ENCODE measurements at regions not wholly inside any gene's neighbourhood (a gene's known extent, or its start where the extent isn't known, plus 50 kb on each side); places are given as distances from the start of the nearest gene placed in this dataset.

- H4K20me1 ChIP-seq (ENCODE audit: insufficient read depth, low read length): no peaks in the 10 kb centered on the region
- no peaks in the 10 kb centered on the region for H3K36me3 ChIP-seq (ENCODE audit: insufficient read depth, low read length)
- H3K27ac ChIP-seq (ENCODE audit: low read depth, low read length): no peak overlapping the region
- H3K27me3 ChIP-seq (ENCODE audit: insufficient read depth, low read length): no peaks in the 10 kb centered on the region
- no peak overlapping the region for H3K9ac ChIP-seq (ENCODE audit: low read length)
- no peak overlapping the region for H3K27ac Mint-ChIP-seq (ENCODE audit: unreplicated experiment)
- H3K4me3 ChIP-seq (ENCODE audit: insufficient read depth, low read depth, low read length): no peak overlapping the region
- no peaks in the 10 kb centered on the region for H3K9me3 Mint-ChIP-seq (ENCODE audit: unreplicated experiment)
- TF ChIP-seq EZH2 (IDR thresholded peaks at IDR 0.05; ENCODE audit: insufficient read depth, low read length): no peak
- no peak for TF ChIP-seq CTCF (IDR thresholded peaks at IDR 0.05; ENCODE audit: insufficient read depth, low read depth, low read length)
- no peaks in the 10 kb centered on the region for H3K36me3 Mint-ChIP-seq (ENCODE audit: low read depth, unreplicated experiment)
- H3K79me2 ChIP-seq (ENCODE audit: insufficient read depth, low read length): no peaks in the 10 kb centered on the region
- H3K4me2 ChIP-seq (ENCODE audit: low read length): no peak overlapping the region
- no peaks in the 10 kb centered on the region for H3K27me3 Mint-ChIP-seq (ENCODE audit: low read depth, unreplicated experiment)
- DNase-seq (ENCODE audit: low read depth) (no peak), FAIRE-seq (no peak)
- no peaks in the 10 kb centered on the region for H3K9me3 ChIP-seq (ENCODE audit: insufficient read depth, low read depth, low read length)
- H2AFZ ChIP-seq (ENCODE audit: low read depth, low read length): no peak overlapping the region
- H3K4me1 Mint-ChIP-seq (ENCODE audit: low read depth, unreplicated experiment): peaks cover 27% of the 10 kb centered on the region
- H3K4me3 Mint-ChIP-seq (ENCODE audit: unreplicated experiment): no peak overlapping the region
- H3K4me1 ChIP-seq (ENCODE audit: insufficient read depth, low read length): no peaks in the 10 kb centered on the region
Measured at GRCh38 chr18:41145516-41145915, 809.5 kb upstream of the PIK3C3 start.

GRCh38 chr18:41144441-41144840 is 810.6 kb upstream of the PIK3C3 start:
- H3K27me3 ChIP-seq (ENCODE audit: insufficient read depth, low read length): no peaks in the 10 kb centered on the region
- Mint-ChIP-seq H3K27ac (ENCODE audit: unreplicated experiment) (peak overlapping the region; percentile 92), H3K27me3 (ENCODE audit: low read depth, unreplicated experiment) (no peaks in the 10 kb centered on the region), H3K36me3 (ENCODE audit: low read depth, unreplicated experiment) (no peaks in the 10 kb centered on the region), H3K4me1 (ENCODE audit: low read depth, unreplicated experiment) (peaks cover 27% of the 10 kb centered on the region), H3K9me3 (ENCODE audit: unreplicated experiment) (no peaks in the 10 kb centered on the region), H3K4me3 (ENCODE audit: unreplicated experiment) (no peak overlapping the region)
- FAIRE-seq (peak; percentile 79), DNase-seq (ENCODE audit: low read depth) (peak; percentile 49)
- H3K79me2 ChIP-seq (ENCODE audit: insufficient read depth, low read length): no peaks in the 10 kb centered on the region
- H2AFZ ChIP-seq (ENCODE audit: low read depth, low read length): no peak overlapping the region
- TF ChIP-seq EZH2 (IDR thresholded peaks at IDR 0.05; ENCODE audit: insufficient read depth, low read length) (no peak), CTCF (IDR thresholded peaks at IDR 0.05; ENCODE audit: insufficient read depth, low read depth, low read length) (no peak)
- H3K4me2 ChIP-seq (ENCODE audit: low read length): no peak overlapping the region
- no peaks in the 10 kb centered on the region for H3K4me1 ChIP-seq (ENCODE audit: insufficient read depth, low read length)
- no peaks in the 10 kb centered on the region for H3K9me3 ChIP-seq (ENCODE audit: insufficient read depth, low read depth, low read length)
- H3K4me3 ChIP-seq (ENCODE audit: insufficient read depth, low read depth, low read length): no peak overlapping the region
- no peaks in the 10 kb centered on the region for H4K20me1 ChIP-seq (ENCODE audit: insufficient read depth, low read length)
- no peak overlapping the region for H3K27ac ChIP-seq (ENCODE audit: low read depth, low read length)
- H3K9ac ChIP-seq (ENCODE audit: low read length): no peak overlapping the region
- no peaks in the 10 kb centered on the region for H3K36me3 ChIP-seq (ENCODE audit: insufficient read depth, low read length)

- Histone ChIP-seq H2AFZ (ENCODE audit: low read depth, low read length) (no peak overlapping the region), H3K4me1 (ENCODE audit: insufficient read depth, low read length) (no peaks in the 10 kb centered on the region), H3K9me3 (ENCODE audit: insufficient read depth, low read depth, low read length) (no peaks in the 10 kb centered on the region), H3K4me2 (ENCODE audit: low read length) (no peak overlapping the region), H3K4me3 (ENCODE audit: insufficient read depth, low read depth, low read length) (no peak overlapping the region), H3K9ac (ENCODE audit: low read length) (no peak overlapping the region), H3K79me2 (ENCODE audit: insufficient read depth, low read length) (no peaks in the 10 kb centered on the region), H3K27me3 (ENCODE audit: insufficient read depth, low read length) (no peaks in the 10 kb centered on the region), H3K27ac (ENCODE audit: low read depth, low read length) (no peak overlapping the region), H3K36me3 (ENCODE audit: insufficient read depth, low read length) (no peaks in the 10 kb centered on the region), H4K20me1 (ENCODE audit: insufficient read depth, low read length) (no peaks in the 10 kb centered on the region)
- Mint-ChIP-seq H3K4me3 (ENCODE audit: unreplicated experiment) (no peak overlapping the region), H3K36me3 (ENCODE audit: low read depth, unreplicated experiment) (no peaks in the 10 kb centered on the region), H3K4me1 (ENCODE audit: low read depth, unreplicated experiment) (peaks cover 21% of the 10 kb centered on the region), H3K27me3 (ENCODE audit: low read depth, unreplicated experiment) (no peaks in the 10 kb centered on the region), H3K9me3 (ENCODE audit: unreplicated experiment) (no peaks in the 10 kb centered on the region), H3K27ac (ENCODE audit: unreplicated experiment) (no peak overlapping the region)
- FAIRE-seq: no peak
- TF ChIP-seq EZH2 (IDR thresholded peaks at IDR 0.05; ENCODE audit: insufficient read depth, low read length) (no peak), CTCF (IDR thresholded peaks at IDR 0.05; ENCODE audit: insufficient read depth, low read depth, low read length) (no peak)
- no peak for DNase-seq (ENCODE audit: low read depth)
Measured at GRCh38 chr18:41140506-41140905, 814.5 kb upstream of the PIK3C3 start.
